ENCODE measurements at regions not wholly inside any gene's neighbourhood (a gene's known extent, or its start where the extent isn't known, plus 50 kb on each side); places are given as distances from the start of the nearest gene placed in this dataset.
"Not testable (repeated sequence)": the region's sequence is repeated elsewhere in the genome, so short reads cannot be mapped to it uniquely, and the experiment has no call there.

DNA sequence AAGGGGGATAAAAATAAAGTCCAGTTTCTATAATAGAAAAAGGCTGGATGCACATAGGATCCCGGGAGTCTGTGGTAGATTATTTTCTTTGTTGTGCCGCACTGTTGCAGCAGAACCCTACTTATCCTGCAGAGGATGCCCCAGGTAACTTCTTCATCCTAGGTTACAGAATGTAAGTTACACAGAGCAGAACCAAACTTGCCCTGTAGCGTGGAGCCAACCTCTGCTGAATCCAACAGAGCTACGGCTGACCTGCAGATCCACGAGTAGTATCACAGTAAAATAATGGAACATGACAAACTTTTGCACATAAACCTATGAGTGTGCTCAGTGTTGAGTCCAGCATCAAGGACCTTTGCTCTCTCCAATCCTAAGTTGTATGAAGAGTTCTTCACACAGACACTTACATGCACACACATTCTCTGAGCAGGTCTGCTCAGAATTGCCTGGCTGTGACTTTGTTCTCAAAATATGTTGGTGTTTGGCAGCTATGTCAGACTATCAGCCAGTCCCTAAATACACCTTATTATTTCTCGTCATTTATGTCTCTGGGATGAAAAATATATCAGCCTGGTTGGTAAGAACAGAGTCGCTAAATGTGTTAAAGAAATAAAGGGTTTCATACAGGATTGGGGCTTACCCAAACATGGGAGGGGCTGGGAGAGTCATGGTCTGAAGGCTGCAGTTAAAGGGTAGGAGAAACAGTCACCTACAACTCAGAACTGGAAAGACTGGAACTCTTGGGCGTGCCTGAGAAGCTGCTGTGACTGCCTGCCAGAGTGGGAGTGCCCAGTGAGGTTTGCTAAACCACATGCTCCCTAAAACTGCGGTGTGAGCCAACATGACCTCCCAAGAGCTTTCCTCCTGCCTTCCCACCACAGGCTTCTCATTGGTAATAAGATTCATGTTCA is 165.1 kb upstream of the SLC24A3 start:
- TF ChIP-seq, protein P1, sequence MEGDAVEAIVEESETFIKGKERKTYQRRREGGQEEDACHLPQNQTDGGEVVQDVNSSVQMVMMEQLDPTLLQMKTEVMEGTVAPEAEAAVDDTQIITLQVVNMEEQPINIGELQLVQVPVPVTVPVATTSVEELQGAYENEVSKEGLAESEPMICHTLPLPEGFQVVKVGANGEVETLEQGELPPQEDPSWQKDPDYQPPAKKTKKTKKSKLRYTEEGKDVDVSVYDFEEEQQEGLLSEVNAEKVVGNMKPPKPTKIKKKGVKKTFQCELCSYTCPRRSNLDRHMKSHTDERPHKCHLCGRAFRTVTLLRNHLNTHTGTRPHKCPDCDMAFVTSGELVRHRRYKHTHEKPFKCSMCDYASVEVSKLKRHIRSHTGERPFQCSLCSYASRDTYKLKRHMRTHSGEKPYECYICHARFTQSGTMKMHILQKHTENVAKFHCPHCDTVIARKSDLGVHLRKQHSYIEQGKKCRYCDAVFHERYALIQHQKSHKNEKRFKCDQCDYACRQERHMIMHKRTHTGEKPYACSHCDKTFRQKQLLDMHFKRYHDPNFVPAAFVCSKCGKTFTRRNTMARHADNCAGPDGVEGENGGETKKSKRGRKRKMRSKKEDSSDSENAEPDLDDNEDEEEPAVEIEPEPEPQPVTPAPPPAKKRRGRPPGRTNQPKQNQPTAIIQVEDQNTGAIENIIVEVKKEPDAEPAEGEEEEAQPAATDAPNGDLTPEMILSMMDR (conservative IDR thresholded peaks at IDR 0.05; ENCODE audit: low read length), result no peak
- H3K4me3 ChIP-seq (ENCODE audit: low read length), result no peak overlapping the region
- DNase-seq (ENCODE audit: low read depth), result no peak

DNA sequence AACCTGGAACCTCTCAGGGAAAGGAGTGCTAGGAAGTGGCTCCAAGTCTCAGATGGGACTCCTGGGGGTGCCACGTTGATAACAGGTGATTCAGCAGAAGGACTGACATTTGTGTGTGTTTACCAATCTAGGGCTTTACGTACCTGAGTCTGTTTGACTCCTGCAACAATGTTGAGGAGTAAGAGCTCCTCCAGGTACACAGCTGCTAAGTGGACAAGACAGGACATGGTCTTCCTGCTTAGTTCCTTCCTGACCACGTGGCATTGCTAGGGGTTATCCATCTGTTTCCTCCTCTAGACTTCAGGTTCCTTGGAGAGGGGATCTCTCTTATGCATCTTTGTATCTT is 164.5 kb upstream of the SLC24A3 start:
- H3K4me3 ChIP-seq (ENCODE audit: low read length), result no peak overlapping the region
- no peak for DNase-seq (ENCODE audit: low read depth)
- TF ChIP-seq, protein P1 (conservative IDR thresholded peaks at IDR 0.05; ENCODE audit: low read length), result no peak

DNA sequence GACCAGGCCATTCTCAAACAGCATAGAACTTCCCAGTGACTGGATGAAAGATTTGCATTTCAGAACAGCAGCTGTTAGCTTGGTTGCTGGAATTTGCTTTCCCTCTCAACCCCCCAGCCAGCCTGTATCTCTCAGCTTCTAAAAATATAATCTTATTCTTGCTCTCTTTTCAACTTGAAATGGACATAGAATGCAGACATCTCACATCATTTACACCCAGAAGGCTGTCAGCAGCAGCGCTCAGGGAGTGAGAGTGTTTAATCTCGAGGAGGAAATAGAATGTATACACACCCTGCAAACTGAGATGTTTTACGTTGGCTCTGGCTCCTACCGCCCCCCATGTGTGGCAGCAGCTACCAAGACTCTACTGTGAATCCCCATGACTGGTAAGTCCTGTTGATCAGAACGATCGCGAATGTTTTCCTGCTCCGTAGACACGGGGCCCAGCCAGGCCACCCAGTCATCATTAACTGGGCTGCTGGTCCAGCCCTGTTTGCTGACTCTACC is 163.4 kb upstream of the SLC24A3 start:
- H3K4me3 ChIP-seq (ENCODE audit: low read length), result no peak overlapping the region
- TF ChIP-seq, protein P1 (conservative IDR thresholded peaks at IDR 0.05; ENCODE audit: low read length), result no peak
- DNase-seq (ENCODE audit: low read depth), result no peak

DNA sequence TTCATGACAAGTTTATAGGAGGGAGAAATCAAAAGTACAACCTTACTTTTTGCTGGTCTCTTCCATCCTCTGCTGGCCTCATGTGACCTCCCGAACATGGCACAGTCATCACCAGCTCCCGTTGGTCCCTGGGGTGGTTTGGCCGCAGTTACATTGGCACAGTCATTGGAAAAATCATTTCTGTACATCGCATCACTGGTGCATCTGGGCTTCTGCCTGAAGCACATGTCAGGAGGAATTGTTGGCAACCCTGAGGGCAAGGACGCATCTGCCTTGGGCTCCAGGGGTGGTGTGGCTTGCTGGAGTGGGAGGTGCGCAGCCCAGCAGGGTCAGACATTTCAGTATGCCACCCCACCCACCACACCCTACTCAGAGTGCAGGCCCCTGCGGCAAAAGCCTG is 162.9 kb upstream of the SLC24A3 start:
- DNase-seq (ENCODE audit: low read depth), result no peak
- no peak overlapping the region for H3K4me3 ChIP-seq (ENCODE audit: low read length)
- TF ChIP-seq, protein P1 (conservative IDR thresholded peaks at IDR 0.05; ENCODE audit: low read length), result no peak

DNA sequence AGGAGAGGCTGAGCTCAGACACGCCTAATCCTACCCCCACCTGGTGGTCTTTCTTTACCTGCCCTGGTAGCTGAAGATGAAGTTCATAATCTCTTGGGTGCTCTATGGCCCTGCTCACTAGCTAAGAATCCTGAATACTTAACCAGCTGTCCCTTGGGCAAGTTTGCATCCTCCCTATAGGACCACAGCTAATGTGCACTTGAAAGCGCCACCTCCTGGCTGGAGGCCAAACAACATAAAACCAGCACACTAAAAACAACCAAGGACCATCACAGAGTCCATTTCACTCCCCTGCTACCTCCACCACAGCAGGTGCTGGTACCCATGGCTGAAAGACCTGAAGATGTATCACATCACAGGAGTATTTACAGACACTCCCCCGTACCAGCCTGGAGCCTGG is 155.5 kb upstream of the SLC24A3 start:
- no peak for DNase-seq (ENCODE audit: low read depth)
- TF ChIP-seq, protein P1 (conservative IDR thresholded peaks at IDR 0.05; ENCODE audit: low read length), result no peak
- no peak overlapping the region for H3K4me3 ChIP-seq (ENCODE audit: low read length)

DNA sequence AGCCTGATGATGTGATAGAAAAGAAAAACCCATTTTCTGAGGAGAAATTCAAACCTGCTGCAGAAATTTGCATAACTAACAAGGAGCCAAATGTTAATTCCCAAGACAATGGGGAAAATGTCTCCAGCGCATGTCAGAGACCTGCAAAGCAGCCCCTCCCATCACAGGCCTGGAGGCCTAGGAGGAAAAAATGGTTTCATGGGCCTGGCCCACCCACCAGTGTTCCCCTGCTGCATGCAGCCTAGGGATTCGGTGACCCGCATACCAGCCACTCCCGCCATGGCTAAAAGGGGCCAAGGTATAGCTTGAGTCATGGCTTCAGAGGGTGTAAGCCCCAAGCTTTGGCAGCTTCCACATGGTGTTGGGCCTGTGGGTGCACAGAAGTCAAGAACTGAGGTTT is 147.7 kb upstream of the SLC24A3 start:
- not testable (repeated sequence) for H3K4me3 ChIP-seq (ENCODE audit: low read length); DNase-seq (ENCODE audit: low read depth)

DNA sequence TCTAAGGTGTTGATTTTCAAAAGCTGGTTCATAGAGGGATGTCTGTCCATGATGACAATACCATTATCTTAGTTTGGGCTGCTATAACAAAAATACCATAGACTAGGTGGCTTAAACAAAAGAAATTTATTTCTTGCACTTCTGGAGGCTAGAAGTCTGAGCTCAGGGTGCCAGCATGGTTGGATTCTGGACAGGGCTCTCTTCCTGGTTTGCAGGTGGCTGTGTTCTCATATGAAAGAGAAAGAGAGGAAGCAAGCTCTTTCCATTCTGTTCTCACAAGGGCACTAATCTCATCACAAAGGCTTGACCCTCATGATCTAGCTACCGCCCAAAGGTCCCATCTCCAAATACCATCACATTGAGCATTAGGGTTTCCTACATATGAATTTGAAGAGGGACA is 144.5 kb upstream of the SLC24A3 start:
- no peak for DNase-seq (ENCODE audit: low read depth)
- TF ChIP-seq, protein P1 (conservative IDR thresholded peaks at IDR 0.05; ENCODE audit: low read length), result no peak
- no peak overlapping the region for H3K4me3 ChIP-seq (ENCODE audit: low read length)
